ENCODE measurements at regions not wholly inside any gene's neighbourhood (a gene's known extent, or its start where the extent isn't known, plus 50 kb on each side); places are given as distances from the start of the nearest gene placed in this dataset.

GRCh38 chr16:65843941-65844340 is 522.5 kb upstream of the CDH5 start:
- TF ChIP-seq SUZ12 (IDR thresholded peaks at IDR 0.05; ENCODE audit: low read length) (no peak), RAD21 (IDR thresholded peaks at IDR 0.05 in 1 of 2, conservative IDR thresholded peaks at IDR 0.05 in 1 of 2; ENCODE audit: low read depth in 2 of 2, low read length in 2 of 2) (no peak), POLR2A (IDR thresholded peaks at IDR 0.05; ENCODE audit: control extremely low read depth in 1 of 2, low read depth in 2 of 2, low read length in 2 of 2) (no peak), EGR1 (IDR thresholded peaks at IDR 0.05; ENCODE audit: borderline replicate concordance, low read depth, low read length) (no peak), JUND (IDR thresholded peaks at IDR 0.05; ENCODE audit: low read length) (no peak), CTCF (IDR thresholded peaks at IDR 0.05; ENCODE audit: control extremely low read depth in 1 of 3, insufficient read depth in 1 of 3, low read depth in 1 of 3, low read length in 3 of 3) (no peak), TCF12 (IDR thresholded peaks at IDR 0.05; ENCODE audit: low read depth, low read length) (no peak), USF2 (IDR thresholded peaks at IDR 0.05; ENCODE audit: low read length) (no peak), SP1 (IDR thresholded peaks at IDR 0.05; ENCODE audit: low read depth, low read length) (no peak), SRF (IDR thresholded peaks at IDR 0.05; ENCODE audit: low read depth, low read length) (no peak), CHD2 (IDR thresholded peaks at IDR 0.05; ENCODE audit: low read length) (no peak), TEAD4 (IDR thresholded peaks at IDR 0.05; ENCODE audit: low read depth, low read length) (no peak)

Data from H1 (cell line).